Ovary (tissue), 3 donors: ENCODE measurements at regions not wholly inside any gene's neighbourhood (a gene's known extent, or its start where the extent isn't known, plus 50 kb on each side); places are given as distances from the start of the nearest gene placed in this dataset.

ENCODE experiments used
- CTCF ChIP-seq, 3 donors: fragments of 450-650 bp in 2 of 3; fragments of 200-600 bp in 1 of 3; IDR thresholded peaks; one replicate each; pipeline versions ENCODE4 v1.5.1 to v1.8.0; 2016 to 2022; ENCODE audit warnings: antibody characterized with exemption in 3 of 3, mild to moderate bottlenecking in 1 of 3
- EP300 ChIP-seq: sonication (generic); formaldehyde crosslinking; IDR thresholded peaks from one replicate; pipeline ENCODE4 v1.6.1; 2017; ENCODE audit warnings: antibody characterized with exemption
- POLR2A ChIP-seq: fragments of 450-650 bp; IDR thresholded peaks from one replicate; pipeline ENCODE4 v1.6.1; 2017; ENCODE audit warnings: antibody characterized with exemption, mild to moderate bottlenecking, moderate library complexity
- donor health status: DM: no; HTN: no; CAD: no.

- no peak for TF ChIP-seq CTCF (IDR thresholded peaks at IDR 0.05)
- no peak for TF ChIP-seq EP300
- no peak for TF ChIP-seq POLR2A
Observed at GRCh38 chr5:169389318-169389717, 88.4 kb upstream of the SLIT3 start.
